ENCODE measurements at regions not wholly inside any gene's neighbourhood (a gene's known extent, or its start where the extent isn't known, plus 50 kb on each side); places are given as distances from the start of the nearest gene placed in this dataset.

DNA sequence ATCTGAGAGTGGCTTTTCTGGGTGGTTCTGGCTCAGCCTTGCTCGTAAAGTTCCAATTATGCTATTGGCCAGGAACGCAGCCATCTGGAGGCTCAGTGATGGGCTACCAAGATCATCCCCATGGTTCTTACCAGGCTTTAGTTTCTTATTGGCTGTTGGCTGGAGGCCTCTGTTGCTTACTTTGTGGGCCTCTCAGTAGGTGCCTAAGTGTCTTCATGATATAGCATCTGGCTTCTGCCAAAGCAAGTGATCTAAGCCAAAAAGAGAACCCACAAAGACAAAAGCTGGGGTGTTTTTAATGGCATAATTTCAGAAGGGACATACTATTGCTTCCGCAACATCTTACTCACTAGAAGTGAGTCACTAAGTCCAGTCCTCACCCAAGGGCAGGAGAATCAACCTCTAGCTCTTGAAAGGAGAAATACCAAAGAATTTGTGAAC is 132.0 kb upstream of the MDFIC start:
- WGBS = 61% methylated on average over 3 of the region's 3 CpGs
- no peaks in the 10 kb centered on the region for H3K4me1 ChIP-seq
- TF ChIP-seq EP300 (IDR thresholded peaks at IDR 0.05) (no peak), CTCF (IDR thresholded peaks at IDR 0.05) (no peak), POLR2AphosphoS5 (IDR thresholded peaks at IDR 0.05) (no peak), POLR2A (IDR thresholded peaks at IDR 0.05) (no peak)
- H3K4me3 ChIP-seq = no peak overlapping the region
- H3K27ac ChIP-seq = no peak overlapping the region
- no peak for DNase-seq (ENCODE audit: low spot score in 2 of 2)
- H3K36me3 ChIP-seq = no peaks in the 10 kb centered on the region
- H3K27me3 ChIP-seq = no peaks in the 10 kb centered on the region
- no peaks in the 10 kb centered on the region for H3K9me3 ChIP-seq

DNA sequence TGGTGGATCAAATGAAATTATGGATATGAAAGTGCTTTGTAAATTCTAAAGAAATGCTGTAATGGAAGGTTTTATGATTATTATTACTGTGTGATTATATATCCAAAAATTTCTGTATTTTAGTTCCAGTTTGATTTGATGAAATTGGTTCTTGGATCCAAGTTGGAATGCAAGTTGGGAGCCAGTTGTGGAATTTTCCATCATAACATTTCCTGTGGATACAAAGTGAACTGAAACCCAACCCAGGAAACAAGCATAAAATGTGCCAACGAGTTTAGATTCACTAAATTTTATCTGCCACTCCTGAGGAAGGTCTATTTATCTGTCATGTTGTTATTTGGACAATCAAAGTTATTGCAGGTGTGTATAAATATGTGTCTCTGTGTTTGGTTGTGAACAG is 131.4 kb upstream of the MDFIC start:
- H3K27ac ChIP-seq = no peak overlapping the region
- no peaks in the 10 kb centered on the region for H3K36me3 ChIP-seq
- no peak for TF ChIP-seq POLR2AphosphoS5 (IDR thresholded peaks at IDR 0.05)
- TF ChIP-seq POLR2A (IDR thresholded peaks at IDR 0.05) = no peak
- no peak for TF ChIP-seq EP300 (IDR thresholded peaks at IDR 0.05)
- no peak for TF ChIP-seq CTCF (IDR thresholded peaks at IDR 0.05)
- H3K27me3 ChIP-seq = no peaks in the 10 kb centered on the region
- no peak overlapping the region for H3K4me3 ChIP-seq
- H3K4me1 ChIP-seq = no peaks in the 10 kb centered on the region
- no peaks in the 10 kb centered on the region for H3K9me3 ChIP-seq
- 41% methylated on average over 1 of the region's 1 CpG for WGBS
- DNase-seq (ENCODE audit: low spot score in 2 of 2) = no peak

DNA sequence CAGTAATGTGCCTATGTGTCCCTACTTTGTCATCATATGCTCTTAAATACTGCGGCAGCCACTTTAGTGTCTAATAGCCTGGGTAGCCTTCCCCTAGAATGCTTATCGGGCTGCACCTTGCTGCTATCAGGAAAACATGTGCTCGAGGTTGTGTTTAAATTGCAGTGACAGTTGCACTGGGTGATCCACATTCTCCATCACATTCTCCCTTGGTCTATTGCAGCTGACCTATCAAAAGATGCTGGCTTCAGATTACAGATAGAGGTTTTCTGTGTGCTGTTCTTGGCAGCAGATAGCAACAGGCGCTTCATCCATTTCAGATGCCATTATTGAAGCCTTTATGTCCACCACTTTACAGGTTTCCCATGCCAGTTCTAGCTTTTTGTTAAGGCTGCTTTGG is 130.1 kb upstream of the MDFIC start:
- Histone ChIP-seq H3K4me1 (no peaks in the 10 kb centered on the region), H3K4me3 (no peak overlapping the region), H3K9me3 (no peaks in the 10 kb centered on the region), H3K36me3 (no peaks in the 10 kb centered on the region), H3K27me3 (no peaks in the 10 kb centered on the region), H3K27ac (no peak overlapping the region)
- WGBS = 90% methylated on average over 4 of the region's 4 CpGs
- DNase-seq (ENCODE audit: low spot score in 2 of 2) = no peak
- TF ChIP-seq CTCF (IDR thresholded peaks at IDR 0.05) = no peak
- no peak for TF ChIP-seq EP300 (IDR thresholded peaks at IDR 0.05)
- TF ChIP-seq POLR2AphosphoS5 (IDR thresholded peaks at IDR 0.05) = no peak
- TF ChIP-seq POLR2A (IDR thresholded peaks at IDR 0.05) = no peak

DNA sequence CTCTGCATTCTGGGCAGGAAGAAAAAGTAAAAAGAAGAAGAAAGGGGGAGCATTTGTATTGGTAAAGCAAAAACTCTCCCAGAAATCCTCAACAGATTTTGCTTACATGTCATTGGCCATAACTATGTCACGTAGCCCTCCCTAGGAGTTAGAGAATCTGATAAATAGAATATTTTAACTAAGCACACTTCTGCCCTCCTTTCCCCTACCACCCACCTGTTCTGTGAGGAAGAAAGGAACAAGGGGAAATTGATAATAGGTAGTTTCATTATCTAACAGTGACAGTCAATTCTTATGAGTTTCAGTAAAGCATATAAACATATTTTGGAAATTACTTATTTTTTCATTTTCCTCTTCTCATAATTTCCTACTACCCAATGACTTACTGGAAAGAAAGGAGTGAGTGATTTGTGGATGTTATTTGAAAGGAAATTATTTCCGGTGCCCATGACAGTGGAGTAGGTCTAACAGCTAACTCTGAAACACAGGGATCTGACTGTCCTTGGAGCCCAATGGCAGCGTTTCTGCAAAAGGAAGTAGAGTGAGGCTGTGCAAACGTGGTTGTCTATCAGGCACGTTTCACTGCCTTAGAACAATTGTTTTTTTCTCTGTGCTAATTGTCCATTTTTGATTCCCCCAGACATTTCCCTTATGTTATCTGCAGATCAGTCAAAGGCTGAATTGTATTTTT is 128.6 kb upstream of the MDFIC start:
- no peak for DNase-seq (ENCODE audit: low spot score in 2 of 2)
- TF ChIP-seq POLR2A (IDR thresholded peaks at IDR 0.05) = no peak
- TF ChIP-seq CTCF (IDR thresholded peaks at IDR 0.05) = no peak
- TF ChIP-seq POLR2AphosphoS5 (IDR thresholded peaks at IDR 0.05) = no peak
- TF ChIP-seq EP300 (IDR thresholded peaks at IDR 0.05) = no peak
- Histone ChIP-seq H3K4me1 (no peaks in the 10 kb centered on the region), H3K27me3 (no peaks in the 10 kb centered on the region), H3K4me3 (no peak overlapping the region), H3K9me3 (no peaks in the 10 kb centered on the region), H3K36me3 (no peaks in the 10 kb centered on the region), H3K27ac (no peak overlapping the region)
- WGBS = 73% methylated on average over 5 of the region's 5 CpGs

GRCh38 chr7:114795475-114795874 is 126.4 kb upstream of the MDFIC start:
- no peak for DNase-seq (ENCODE audit: low spot score in 2 of 2)
- WGBS = 65% methylated on average over 2 of the region's 2 CpGs

More at GRCh38 chr7:114795475-114795874, 126.4 kb upstream of the MDFIC start:
- Histone ChIP-seq H3K4me1 (no peaks in the 10 kb centered on the region), H3K9me3 (no peaks in the 10 kb centered on the region), H3K27ac (no peak overlapping the region), H3K27me3 (no peaks in the 10 kb centered on the region), H3K4me3 (no peak overlapping the region), H3K36me3 (no peaks in the 10 kb centered on the region)
- TF ChIP-seq CTCF (IDR thresholded peaks at IDR 0.05) (no peak), POLR2AphosphoS5 (IDR thresholded peaks at IDR 0.05) (no peak)
